ENCODE measurements at regions not wholly inside any gene's neighbourhood (a gene's known extent, or its start where the extent isn't known, plus 50 kb on each side); places are given as distances from the start of the nearest gene placed in this dataset.

DNA sequence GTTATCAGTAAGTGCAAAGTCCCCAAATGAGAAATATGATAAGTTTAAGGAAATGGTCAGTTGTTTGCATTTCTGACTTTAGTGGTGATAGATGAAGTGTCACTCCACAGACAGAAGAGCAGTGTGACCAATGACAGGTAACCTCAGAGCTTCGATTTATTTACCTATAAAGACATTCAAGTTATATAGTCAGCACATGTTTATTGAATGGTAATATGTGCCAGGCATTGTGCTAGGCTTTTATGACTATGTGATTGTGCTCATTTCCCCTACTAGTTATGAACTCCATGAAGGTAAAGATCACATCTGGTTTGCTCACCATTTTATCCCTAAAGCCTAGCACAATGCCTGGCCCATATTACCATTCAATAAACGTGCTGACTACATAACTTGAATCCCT lies 222.4 kb downstream of the HHIPL2 start:
- no peak for DNase-seq
- in situ Hi-C loops (cut with MboI; ENCODE audit: low pct_unique_long_range_greater_than_20kb, low sequenced_read_pairs): no loop called here

DNA sequence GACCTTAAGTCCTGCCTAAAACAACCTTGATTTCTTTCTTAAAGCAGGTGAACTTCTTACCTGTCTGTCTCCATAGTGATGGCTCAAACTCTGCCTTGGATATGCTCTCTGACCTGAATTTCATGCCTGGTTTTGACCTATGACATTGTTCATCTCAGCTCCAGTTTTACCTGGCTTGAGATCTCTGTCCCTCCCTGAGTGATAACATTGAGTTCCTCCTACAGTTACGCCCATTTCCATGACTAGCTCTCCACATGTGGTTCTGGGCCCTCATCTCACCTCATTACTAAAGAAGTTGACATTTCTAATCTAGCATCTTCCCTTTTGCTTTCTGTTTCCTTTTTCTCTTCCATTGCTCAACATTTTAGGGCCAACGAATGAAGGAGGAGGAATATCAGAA lies 233.1 kb downstream of the HHIPL2 start:
- DNase-seq: no peak
- in situ Hi-C loops (cut with MboI; ENCODE audit: low pct_unique_long_range_greater_than_20kb, low sequenced_read_pairs): no loop called here

DNA sequence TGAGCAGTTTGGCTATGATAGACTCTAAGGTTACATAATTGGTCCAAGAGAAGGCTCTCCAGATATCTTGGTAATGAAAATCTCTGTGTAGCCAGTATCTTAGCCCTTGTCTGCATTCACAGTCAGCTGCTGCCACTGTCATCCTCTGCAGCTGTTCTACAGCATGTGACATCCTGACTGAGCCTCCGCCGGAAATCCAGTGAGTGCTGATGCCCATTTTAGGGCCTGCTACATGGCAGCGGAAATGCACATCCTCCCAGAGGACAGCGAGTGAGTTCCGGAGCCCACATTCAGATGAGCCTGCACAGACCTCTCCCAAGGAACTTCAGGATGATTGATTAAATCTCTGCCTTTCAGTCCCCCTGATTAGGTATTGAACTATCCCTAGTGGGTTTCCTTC lies 237.1 kb downstream of the HHIPL2 start:
- DNase-seq: no peak
- in situ Hi-C loops (cut with MboI; ENCODE audit: low pct_unique_long_range_greater_than_20kb, low sequenced_read_pairs): no loop called here

DNA sequence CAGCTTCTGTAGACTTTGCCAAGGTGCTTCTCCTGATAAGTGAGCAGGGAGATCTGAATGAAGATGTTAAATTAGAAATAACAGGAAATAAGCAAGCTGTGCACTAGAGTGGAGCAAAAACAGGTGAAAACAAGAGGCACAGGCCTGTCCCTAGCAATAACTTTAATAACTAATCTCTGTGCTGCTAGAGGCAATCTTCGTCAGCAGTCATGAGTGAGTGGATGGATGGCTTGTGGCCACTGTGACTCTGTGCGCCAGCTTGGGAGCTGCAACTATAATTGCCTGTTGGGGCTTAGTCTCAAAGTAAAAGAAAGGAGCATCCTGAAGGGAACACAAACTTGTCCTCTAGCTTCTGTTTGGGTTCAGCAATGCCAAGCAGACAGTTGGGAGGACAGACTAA lies 240.3 kb downstream of the HHIPL2 start:
- DNase-seq: no peak
- in situ Hi-C loops (cut with MboI; ENCODE audit: low pct_unique_long_range_greater_than_20kb, low sequenced_read_pairs): no loop called here

DNA sequence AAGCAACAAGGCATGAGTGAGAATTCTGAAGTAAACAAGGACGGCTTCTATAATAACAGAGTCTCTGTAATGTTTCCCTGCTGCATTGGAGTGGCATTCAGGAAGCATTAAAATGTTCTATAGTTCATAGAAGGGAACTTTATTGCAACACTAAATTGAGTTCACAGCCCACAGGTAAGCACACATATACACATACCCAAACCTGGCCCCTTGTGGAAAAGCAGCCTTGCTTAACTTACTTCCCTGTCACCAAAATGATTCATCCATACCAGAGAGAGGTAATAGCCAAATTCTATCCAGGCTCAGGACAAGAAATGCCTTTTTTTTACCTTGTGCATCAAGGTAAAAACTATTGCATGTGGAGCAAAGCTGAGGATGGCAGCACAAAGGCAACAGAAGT lies 241.4 kb downstream of the HHIPL2 start:
- DNase-seq: no peak
- in situ Hi-C loops (cut with MboI; ENCODE audit: low pct_unique_long_range_greater_than_20kb, low sequenced_read_pairs): no loop called here

DNA sequence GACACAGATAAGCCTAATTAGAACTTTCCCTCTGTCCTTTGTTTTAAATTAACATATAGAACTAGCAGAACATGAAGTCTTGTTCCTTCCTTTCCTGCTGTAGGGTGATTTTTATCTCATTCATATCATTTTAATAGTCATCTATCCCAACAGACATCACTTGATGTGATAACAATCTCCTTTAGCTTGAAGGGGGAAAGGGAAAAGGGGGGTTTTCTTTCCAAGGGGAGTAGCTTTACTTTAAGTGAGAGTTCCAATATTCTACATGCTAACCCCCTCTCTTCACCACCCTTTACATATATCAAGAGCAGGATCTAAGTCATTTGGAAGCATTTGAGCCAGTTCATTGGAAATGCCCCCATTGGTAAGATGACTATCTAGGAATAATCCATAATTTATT lies 241.9 kb downstream of the HHIPL2 start:
- DNase-seq: no peak
- in situ Hi-C loops (cut with MboI; ENCODE audit: low pct_unique_long_range_greater_than_20kb, low sequenced_read_pairs): no loop called here

DNA sequence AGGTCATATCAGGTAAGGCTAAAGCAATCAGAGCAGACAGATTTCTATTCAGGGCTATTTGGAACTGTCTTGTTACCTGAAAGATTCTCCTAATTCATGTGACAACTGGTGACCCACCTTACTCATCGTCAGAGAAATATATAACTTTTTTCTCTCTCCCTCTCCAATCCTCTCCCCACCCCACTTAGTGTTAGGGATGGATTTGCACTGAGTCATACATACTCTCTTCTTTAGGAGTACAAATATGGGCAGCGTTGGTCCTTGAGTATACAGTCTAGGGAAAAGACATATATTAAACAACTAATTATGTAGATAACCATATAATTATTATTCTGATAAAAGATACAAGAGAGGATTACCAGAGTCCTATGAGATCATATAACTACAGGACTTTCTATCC lies 246.3 kb downstream of the HHIPL2 start:
- in situ Hi-C loops (cut with MboI; ENCODE audit: low pct_unique_long_range_greater_than_20kb, low sequenced_read_pairs): no loop called here
- DNase-seq: no peak

DNA sequence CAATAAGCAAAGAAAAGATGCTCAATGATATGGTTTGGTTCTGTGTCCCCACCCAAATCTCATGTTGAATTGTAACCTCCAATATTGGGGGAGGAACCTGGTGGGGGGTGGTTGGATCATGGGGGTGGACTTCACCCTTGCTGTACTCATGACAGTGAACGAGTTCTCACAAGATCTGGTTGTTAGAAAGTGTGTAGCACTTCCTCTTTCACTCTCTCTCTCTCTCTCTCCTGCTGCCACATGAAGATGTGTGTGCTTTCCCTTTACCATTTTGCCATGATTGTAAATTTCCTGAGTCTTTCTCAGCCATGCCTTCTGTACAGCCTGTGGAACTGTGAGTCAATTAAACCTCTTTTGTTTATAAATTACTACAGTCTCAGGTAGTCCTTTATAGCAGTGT lies 248.4 kb downstream of the HHIPL2 start:
- in situ Hi-C loops (cut with MboI; ENCODE audit: low pct_unique_long_range_greater_than_20kb, low sequenced_read_pairs): no loop called here
- no peak for DNase-seq

DNA sequence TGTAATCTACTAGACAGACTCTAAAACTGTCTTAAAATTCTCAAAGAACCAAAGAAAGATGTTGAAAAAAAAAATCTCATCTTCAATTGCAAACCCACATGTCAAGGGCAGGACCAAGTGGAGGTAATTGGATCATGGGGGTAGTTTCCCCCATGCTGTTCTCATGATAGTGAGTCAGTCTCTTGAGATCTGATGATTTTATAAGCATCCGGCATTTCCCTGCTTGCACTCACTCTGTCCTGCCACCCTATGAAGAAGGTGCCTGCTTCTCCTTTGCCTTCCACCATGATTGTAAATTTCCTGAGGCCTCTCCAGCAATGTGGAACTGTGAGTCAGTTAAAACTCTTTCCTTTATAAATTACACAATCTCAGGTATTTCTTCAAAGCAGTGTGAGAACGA lies 257.0 kb downstream of the HHIPL2 start:
- DNase-seq: no peak
- in situ Hi-C loops (cut with MboI; ENCODE audit: low pct_unique_long_range_greater_than_20kb, low sequenced_read_pairs): no loop called here

DNA sequence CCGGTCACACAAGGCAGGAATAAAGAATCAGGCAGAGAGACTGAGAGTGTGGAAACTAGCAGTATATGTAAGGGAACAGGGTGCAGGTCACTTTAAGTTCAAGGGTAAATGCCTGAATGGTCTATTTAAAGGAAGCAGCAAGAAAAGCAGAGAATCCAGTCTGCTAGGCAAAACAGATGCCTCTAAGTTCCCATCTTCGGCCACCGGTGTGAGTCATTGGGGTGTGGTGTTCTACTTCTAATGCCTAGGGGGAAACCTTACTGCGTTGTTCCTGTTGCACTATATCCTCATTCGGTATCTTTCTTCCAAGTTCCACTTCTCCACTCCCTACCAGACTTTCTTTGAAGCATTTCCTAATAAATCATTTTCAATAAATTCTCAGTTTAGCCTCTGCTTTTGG lies 259.9 kb downstream of the HHIPL2 start:
- no peak for DNase-seq
- in situ Hi-C loops (cut with MboI; ENCODE audit: low pct_unique_long_range_greater_than_20kb, low sequenced_read_pairs): no loop called here

DNA sequence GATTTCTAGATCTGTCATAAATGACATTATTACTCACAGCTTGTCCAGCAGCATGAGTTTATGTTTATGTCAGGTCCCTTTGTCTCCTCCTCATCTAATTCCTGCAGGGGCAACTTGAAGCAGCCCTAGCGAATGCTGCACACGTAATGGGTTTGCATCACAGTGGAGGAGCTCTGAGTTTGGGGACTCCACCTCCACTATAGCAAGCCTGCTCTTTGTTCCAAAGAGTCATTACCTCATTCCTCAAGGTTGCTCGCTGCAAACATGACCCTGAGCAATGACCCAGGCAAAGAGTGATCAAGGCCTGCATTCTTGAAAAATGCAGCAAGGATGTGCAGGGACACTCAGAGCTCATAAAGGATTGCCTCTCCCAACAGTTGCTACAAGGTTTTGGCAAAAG lies 261.9 kb downstream of the HHIPL2 start:
- in situ Hi-C loops (cut with MboI; ENCODE audit: low pct_unique_long_range_greater_than_20kb, low sequenced_read_pairs): no loop called here
- no peak for DNase-seq

DNA sequence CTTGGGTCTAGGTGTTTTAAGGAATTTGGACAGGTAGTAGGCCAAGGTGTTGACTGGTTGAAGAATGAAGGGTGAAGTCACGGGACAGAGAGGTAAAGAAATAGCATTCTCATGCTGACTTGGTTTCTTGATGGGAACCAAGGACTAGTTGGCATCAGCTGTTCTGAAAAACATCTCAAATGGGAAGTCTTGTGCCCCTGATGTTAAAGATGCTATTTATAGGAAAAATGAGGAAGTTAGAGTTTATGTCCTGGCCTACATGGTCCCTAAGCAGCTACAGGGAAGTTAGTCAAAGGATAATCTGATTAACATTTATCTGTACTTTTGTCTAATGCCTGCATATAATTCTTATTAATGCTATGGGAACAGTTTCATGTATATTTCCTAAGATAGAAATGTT lies 262.4 kb downstream of the HHIPL2 start:
- DNase-seq: peak; percentile 32
- in situ Hi-C loops (cut with MboI; ENCODE audit: low pct_unique_long_range_greater_than_20kb, low sequenced_read_pairs): no loop called here

DNA sequence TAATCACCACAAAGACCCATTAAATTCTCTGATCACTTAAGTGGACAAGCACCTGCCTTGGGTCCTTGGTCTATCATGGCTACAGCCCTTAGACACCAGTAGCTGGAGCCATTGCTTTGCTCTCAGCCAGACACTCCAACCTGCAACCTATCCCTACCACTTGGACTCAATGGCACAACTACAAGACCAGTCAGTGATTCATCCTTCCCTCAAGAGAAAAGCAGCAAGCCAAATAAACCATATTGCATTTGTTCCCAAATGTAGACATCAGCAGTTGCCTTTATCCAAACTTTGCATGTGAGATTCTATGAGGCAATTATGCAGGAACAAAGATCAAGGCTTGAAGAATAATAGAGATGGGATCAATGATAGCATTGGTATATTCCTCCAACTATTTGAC lies 263.4 kb downstream of the HHIPL2 start:
- in situ Hi-C loops (cut with MboI; ENCODE audit: low pct_unique_long_range_greater_than_20kb, low sequenced_read_pairs): no loop called here
- DNase-seq: no peak

DNA sequence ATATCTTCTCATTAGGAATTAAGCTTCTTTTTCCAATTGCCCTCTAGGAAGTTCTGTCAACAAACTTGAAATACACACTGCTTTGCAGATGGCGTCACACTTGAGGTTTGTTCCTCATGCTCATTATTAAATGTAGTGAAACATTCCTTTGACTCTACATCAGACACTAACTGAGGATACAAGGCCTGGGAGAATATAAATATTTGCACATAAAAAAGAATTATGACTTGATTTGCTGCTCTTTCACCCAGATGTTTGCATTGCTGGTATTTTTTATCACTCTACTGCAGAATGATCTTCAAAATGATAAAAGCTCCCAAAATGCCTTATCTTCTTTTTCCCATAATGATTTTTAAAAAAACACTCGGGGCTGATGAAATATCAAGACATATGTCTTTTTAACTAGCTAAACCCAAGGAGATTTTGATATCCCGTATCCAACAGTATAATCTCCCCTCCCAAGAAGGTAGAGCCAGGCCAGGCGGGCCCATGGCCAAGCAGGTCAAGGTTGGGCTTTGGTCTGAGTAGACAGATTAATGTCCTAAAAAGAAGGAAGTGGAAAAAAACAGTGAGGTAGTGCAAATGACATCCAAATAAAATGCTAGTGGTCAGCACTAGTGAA lies 264.6 kb downstream of the HHIPL2 start:
- DNase-seq: no peak
- in situ Hi-C loops (cut with MboI; ENCODE audit: low pct_unique_long_range_greater_than_20kb, low sequenced_read_pairs): no loop called here

DNA sequence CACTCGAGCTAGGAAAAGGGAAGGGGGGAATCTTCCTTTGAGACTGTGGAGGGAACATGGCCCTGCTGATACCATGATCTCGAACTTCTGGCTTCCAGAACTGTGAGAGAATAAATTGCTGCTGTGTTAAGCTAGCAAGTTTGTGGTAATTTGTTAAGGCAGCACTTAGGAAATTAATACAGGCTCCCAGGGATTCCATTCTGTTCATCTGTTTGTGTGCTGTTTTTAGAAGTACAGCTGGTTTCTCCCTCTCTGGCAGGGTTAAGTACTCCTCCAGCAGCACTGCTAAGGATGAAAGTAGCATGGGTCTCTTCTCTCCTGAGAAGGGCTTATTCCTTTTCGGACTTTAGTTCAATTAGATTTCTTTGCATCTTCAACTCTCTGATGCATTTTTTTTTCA lies 268.3 kb downstream of the HHIPL2 start:
- no peak for DNase-seq
- in situ Hi-C loops (cut with MboI; ENCODE audit: low pct_unique_long_range_greater_than_20kb, low sequenced_read_pairs): no loop called here

DNA sequence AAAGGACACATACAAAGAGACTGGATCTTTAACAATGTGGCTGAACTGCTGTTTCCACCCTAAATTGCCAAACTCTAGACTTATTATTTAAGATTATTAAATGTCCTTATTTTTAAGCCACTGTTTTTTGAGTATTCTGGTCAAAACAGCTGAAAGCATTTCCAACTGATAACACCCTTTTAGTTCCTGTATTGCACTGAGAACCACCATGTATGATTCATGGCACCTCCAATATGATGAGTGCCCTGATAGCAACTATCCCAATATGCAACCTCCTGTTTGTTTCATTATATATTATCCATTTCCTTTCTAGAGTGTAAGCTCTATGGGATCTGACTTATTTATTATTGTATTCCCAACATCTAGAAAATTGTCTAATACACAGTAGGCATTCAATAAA lies 269.4 kb downstream of the HHIPL2 start:
- no peak for DNase-seq
- in situ Hi-C loops (cut with MboI; ENCODE audit: low pct_unique_long_range_greater_than_20kb, low sequenced_read_pairs): no loop called here

DNA sequence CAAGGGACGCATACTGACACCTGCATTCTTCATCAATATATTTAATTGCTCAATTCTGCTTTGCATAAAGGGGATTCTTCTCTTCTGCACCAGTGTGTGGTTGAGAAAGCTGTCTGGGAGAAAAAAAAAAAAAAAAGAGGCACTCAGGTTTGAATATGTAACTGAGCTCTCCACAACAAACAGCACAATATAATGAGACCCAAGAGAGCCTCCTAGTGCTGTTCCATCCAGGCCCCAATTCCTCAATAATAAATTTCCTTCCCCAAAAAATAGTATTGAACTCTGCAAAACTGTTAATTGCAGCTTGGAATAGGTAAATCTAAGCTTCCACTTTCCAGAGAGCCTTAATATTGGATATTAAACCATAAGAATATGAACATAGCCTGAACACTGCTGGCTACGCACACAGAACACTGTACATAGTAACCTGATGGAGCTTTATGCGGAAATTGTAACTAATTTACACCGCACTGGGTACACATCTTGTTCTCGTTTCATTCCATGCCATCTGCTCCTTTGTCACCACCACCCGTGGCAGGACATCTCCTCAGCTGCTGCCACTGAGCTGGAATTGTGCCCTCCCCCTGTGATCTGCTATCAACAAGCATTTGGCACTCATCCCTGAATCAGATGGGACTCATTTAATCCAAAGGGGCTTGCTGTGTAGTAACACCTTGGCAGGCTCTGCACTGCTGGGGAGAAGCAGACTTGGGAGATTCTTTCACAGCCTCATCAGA lies 272.0 kb downstream of the HHIPL2 start:
- in situ Hi-C loops (cut with MboI; ENCODE audit: low pct_unique_long_range_greater_than_20kb, low sequenced_read_pairs): no loop called here
- DNase-seq: no peak

DNA sequence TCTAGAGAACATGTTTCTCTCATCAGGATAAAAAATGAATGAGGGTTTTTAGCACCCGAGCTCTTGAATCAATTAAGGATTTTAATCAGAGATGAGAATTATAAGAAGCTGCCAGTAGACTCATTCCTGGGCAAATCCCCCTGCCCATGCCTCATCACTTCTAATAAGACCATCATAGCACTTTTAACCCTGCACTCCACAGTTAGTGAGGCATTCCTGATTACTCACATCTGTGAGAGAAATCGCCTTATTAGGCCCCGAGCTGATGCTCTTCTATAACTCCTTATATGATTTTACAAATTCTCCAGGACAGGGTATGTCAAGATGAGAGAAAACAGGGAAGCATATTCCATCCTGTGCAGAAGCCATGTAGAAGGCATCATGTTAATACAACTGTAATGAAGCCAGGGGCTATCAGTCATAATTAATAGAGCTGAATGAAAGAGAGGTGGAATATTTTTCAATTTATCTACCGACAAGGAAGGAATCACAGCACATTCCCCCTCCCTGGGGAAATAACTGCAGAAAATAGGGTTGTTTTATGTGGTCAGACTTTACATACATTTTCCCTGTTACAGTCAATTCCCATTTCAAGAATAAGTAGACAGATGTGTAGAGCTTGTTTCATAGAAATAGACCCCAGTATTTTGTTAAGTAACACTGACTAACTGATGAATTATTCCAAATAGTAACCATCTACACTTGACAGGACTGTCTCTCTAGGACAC lies 272.7 kb downstream of the HHIPL2 start:
- in situ Hi-C loops (cut with MboI; ENCODE audit: low pct_unique_long_range_greater_than_20kb, low sequenced_read_pairs): no loop called here
- no peak for DNase-seq

DNA sequence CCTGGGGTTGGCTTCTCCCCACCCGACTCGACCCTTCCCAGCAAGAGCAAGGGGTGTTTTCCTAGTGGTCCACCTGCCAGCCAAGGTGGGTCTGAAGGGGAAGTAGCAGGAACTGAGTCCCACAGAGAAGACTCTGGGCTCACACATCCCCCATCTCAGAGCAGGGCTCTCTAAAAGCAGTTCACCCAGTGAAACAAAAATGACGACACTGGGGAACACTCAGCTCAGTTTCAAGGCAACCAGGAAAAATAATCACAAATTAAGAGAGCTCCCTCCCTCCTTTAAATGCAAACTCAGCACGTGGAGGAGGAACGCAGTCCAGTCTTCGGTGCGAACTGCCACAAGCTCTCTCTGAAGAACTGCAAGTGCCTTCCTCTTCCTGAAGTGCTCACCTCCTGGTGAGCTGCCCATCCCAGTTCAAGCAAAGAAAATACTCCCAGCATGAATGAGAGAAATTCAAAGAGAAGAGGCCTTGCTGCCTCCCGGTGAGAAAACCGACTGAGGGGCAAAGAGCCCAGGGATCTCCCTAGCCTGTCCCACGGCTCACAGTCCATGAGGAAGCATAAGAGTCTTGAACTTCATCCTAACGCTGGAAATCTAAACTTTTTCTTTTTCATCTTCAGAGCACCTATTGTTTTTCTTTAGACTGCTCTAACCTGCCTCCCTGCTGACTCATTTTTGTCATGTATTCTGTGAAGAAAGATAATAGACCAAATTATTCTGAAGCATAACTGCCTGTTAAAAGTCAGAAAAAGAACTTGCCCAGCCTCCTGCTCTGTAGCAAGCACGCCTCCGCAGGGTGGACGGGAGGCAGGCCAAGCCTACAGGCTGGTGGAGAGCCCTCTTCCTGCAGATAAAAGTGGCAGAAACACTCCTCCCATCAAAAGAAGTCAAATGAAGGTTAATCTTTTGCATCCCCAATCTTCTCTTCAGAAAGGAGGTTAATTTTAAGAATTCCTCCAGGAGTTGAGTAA lies 281.4 kb downstream of the HHIPL2 start:
- DNase-seq: no peak
- in situ Hi-C loops (cut with MboI; ENCODE audit: low pct_unique_long_range_greater_than_20kb, low sequenced_read_pairs): no loop called here

DNA sequence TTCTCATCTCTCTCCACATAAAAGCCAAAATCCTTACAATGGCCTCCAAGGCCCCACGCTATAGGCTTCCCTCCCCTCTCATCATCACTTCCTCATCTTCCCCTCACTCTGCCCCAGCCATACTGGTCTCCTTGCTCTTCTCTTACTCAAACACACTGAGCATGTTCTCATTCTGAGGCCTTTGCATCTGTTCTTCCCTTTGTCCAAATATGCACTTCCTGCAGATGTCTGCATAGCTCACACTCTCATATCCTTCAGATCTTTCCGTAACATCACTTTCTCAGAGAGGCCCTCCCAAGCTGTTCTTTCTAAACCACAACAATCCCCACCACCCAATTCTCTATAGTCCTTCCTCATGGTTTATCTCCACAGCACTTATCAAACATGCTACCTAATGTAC lies 284.1 kb downstream of the HHIPL2 start:
- DNase-seq: no peak
- in situ Hi-C loops (cut with MboI; ENCODE audit: low pct_unique_long_range_greater_than_20kb, low sequenced_read_pairs): no loop called here

All from KBM-7 (cell line).